Right ventricle myocardium superior (tissue), 1 donor: ENCODE measurements at regions not wholly inside any gene's neighbourhood (a gene's known extent, or its start where the extent isn't known, plus 50 kb on each side); places are given as distances from the start of the nearest gene placed in this dataset.

Experiments
- ATAC-seq: fragments of 200-7000 bp; cut with Tn5 transposase; one replicate; pipeline ENCODE4 v1.9.1; 2020; ENCODE audit warnings: mild to moderate bottlenecking; ENCODE audit not compliant: poor library complexity
- DNase-seq: peaks from one replicate; pipeline ENCODE4 v3.0.0-alpha.2; 2020
- intact Hi-C: fragments of 100-400 bp; cut with DNase I; formaldehyde crosslinking; loops from one replicate; pipeline ENCODE4 v1.11.2; 2022
- donor health status: DM: no; HTN: yes; CAD: no; lungs with severe emphysema.

- ATAC-seq = no peak
- no peak for DNase-seq
- intact Hi-C loops = no loop called here
These were observed 975.7 kb upstream of the ADGRL2 start for GRCh38 chr1:80825067-80825466.

- ATAC-seq = no peak
- intact Hi-C loops = no loop called here
- no peak for DNase-seq
These were observed 982.5 kb upstream of the ADGRL2 start for GRCh38 chr1:80818211-80818610.

GRCh38 chr1:80807981-80808380, 992.8 kb upstream of the ADGRL2 start:
- ATAC-seq (no peak), DNase-seq (no peak)
- intact Hi-C loops = no loop called here

- no peak for ATAC-seq
- intact Hi-C loops = no loop called here
These were observed 994.3 kb upstream of the ADGRL2 start for GRCh38 chr1:80806431-80806830.

GRCh38 chr1:80801695-80802094, 999.0 kb upstream of the ADGRL2 start:
- ATAC-seq (no peak), DNase-seq (no peak)
- intact Hi-C loops = no loop called here

More at GRCh38 chr1:80806431-80806830, 994.3 kb upstream of the ADGRL2 start:
- DNase-seq = no peak

- ATAC-seq = no peak
- no peak for DNase-seq
- intact Hi-C loops = no loop called here
These were observed 1001.3 kb upstream of the ADGRL2 start for GRCh38 chr1:80799457-80799856.

GRCh38 chr1:80779275-80779674, 1021.5 kb upstream of the ADGRL2 start:
- intact Hi-C loops = no loop called here
- DNase-seq = no peak
- ATAC-seq = no peak

GRCh38 chr1:80778094-80778840, 1022.5 kb upstream of the ADGRL2 start:
- ATAC-seq (no peak), DNase-seq (no peak)
- intact Hi-C loops = no loop called here

GRCh38 chr1:80776266-80776665, 1024.5 kb upstream of the ADGRL2 start:
- DNase-seq = no peak
- intact Hi-C loops = no loop called here
- no peak for ATAC-seq

- intact Hi-C loops = no loop called here
- ATAC-seq (no peak), DNase-seq (no peak)
These were observed 1031.5 kb upstream of the ADGRL2 start for GRCh38 chr1:80769208-80769750.

GRCh38 chr1:80767711-80768110, 1033.0 kb upstream of the ADGRL2 start:
- DNase-seq = no peak
- ATAC-seq = no peak
- intact Hi-C loops = no loop called here

- intact Hi-C loops = no loop called here
- no peak for ATAC-seq
- no peak for DNase-seq
These were observed 1041.4 kb upstream of the ADGRL2 start for GRCh38 chr1:80759354-80759753.

GRCh38 chr1:80755944-80756343, 1044.8 kb upstream of the ADGRL2 start:
- DNase-seq = no peak
- no peak for ATAC-seq
- intact Hi-C loops = no loop called here

- DNase-seq = no peak
- intact Hi-C loops = no loop called here
- no peak for ATAC-seq
These were observed 1049.5 kb upstream of the ADGRL2 start for GRCh38 chr1:80751204-80751603.

- peak; percentile 55 for ATAC-seq
- intact Hi-C loops = no loop called here
- DNase-seq = peak; percentile 40
These were observed 1069.4 kb upstream of the ADGRL2 start for GRCh38 chr1:80731241-80731894.

GRCh38 chr1:80722611-80723010, 1078.1 kb upstream of the ADGRL2 start:
- ATAC-seq = no peak
- peak; percentile 20 for DNase-seq
- intact Hi-C loops = no loop called here

- no peak for DNase-seq
- intact Hi-C loops = no loop called here
- ATAC-seq = no peak
These were observed 1094.2 kb upstream of the ADGRL2 start for GRCh38 chr1:80706526-80706925.

- intact Hi-C loops = no loop called here
- DNase-seq = no peak
- no peak for ATAC-seq
These were observed 1122.3 kb upstream of the ADGRL2 start for GRCh38 chr1:80678438-80678837.

GRCh38 chr1:80675454-80675853, 1125.3 kb upstream of the ADGRL2 start:
- no peak for ATAC-seq
- intact Hi-C loops = no loop called here
- DNase-seq = no peak

- intact Hi-C loops = no loop called here
- no peak for ATAC-seq
- no peak for DNase-seq
These were observed 1126.7 kb upstream of the ADGRL2 start for GRCh38 chr1:80673935-80674597.
